Psoas muscle (tissue), 7 donors: ENCODE measurements at regions not wholly inside any gene's neighbourhood (a gene's known extent, or its start where the extent isn't known, plus 50 kb on each side); places are given as distances from the start of the nearest gene placed in this dataset.

ENCODE experiments used
- ATAC-seq, 4 donors: fragments of 200-7000 bp; cut with Tn5 transposase; one replicate each; pipeline ENCODE4 v1.9.1; 2020; ENCODE audit warnings: moderate library complexity in 3 of 4, mild to moderate bottlenecking in 2 of 4
- DNase-seq, 2 donors: peaks; one replicate each; pipeline ENCODE4 v3.0.0-alpha.2; 2020
- H3K27ac ChIP-seq: fragments of 200-600 bp; one replicate; pipeline ENCODE4 v1.8.0; 2022
- H3K27me3 ChIP-seq, 3 donors: fragments of 200-600 bp in 1 of 3; one replicate each; pipeline versions ENCODE4 v1.6.1 to v1.8.0; 2013 to 2022; ENCODE audit warnings: low read length in 2 of 3, mild to moderate bottlenecking in 2 of 3, moderate library complexity in 1 of 3; ENCODE audit not compliant: insufficient read depth in 3 of 3
- H3K36me3 ChIP-seq, 2 donors: fragments of 200-600 bp in 1 of 2; one replicate each; pipeline versions ENCODE4 v1.6.1 to v1.8.0; 2013 to 2022; ENCODE audit warnings: low read depth in 1 of 2, mild to moderate bottlenecking in 1 of 2, moderate library complexity in 1 of 2; ENCODE audit not compliant: insufficient read depth in 1 of 2
- H3K4me1 ChIP-seq: fragments of 200-600 bp; one replicate; pipeline ENCODE4 v1.8.0; 2022
- H3K4me3 ChIP-seq: fragments of 200-600 bp; one replicate; pipeline ENCODE4 v1.8.0; 2022; ENCODE audit warnings: mild to moderate bottlenecking
- H3K9me3 ChIP-seq: fragments of 200-600 bp; one replicate; pipeline ENCODE4 v1.8.0; 2022
- CTCF ChIP-seq: fragments of 200-600 bp; IDR thresholded peaks from one replicate; pipeline ENCODE4 v1.8.0; 2022; ENCODE audit warnings: antibody characterized with exemption
- WGBS, 3 donors: extraction: QIAGEN DNeasy Blood & Tissue Kit; methylation state at CpG; one replicate each; pipeline versions ENCODE4 v1.1.6 to v1.1.7; 2013; 5-methylcytosine and 5-hydroxymethylcytosine counted together
- intact Hi-C, 2 donors: fragments of 100-400 bp; cut with DNase I; formaldehyde crosslinking; loops; one replicate each; pipeline versions ENCODE4 v1.11.0 to v1.14.2; 2022
- donor health status: healthy with polysubstance abuse.
- donor health status: DM: no; HTN: no; CAD: no; lungs with moderate emphysema.
- donor health status: Bipolar disorder and iron deficiency.
- donor health status: healthy.
- donor health status: DM: yes; HTN: yes; CAD: no.
- donor health status: DM: no; HTN: no; CAD: no.
- donor health status: DM: yes; HTN: yes; CAD: no.

GRCh38 chr2:184425083-184425482 lies 173.2 kb upstream of the ZNF804A start:
- no peak for TF ChIP-seq CTCF
- Histone ChIP-seq H3K4me1 (no peaks in the 10 kb centered on the region), H3K27ac (no peak overlapping the region), H3K27me3 (no peaks in the 10 kb centered on the region), H3K4me3 (no peak overlapping the region), H3K9me3 (no peaks in the 10 kb centered on the region), H3K36me3 (no peaks in the 10 kb centered on the region)
- DNase-seq (no peak), ATAC-seq (no peak)
- intact Hi-C loops: no loop called here
- 63 to 85% (median 72%) methylated on average over 2 of the region's 2 CpGs for WGBS, 3 donors

DNA sequence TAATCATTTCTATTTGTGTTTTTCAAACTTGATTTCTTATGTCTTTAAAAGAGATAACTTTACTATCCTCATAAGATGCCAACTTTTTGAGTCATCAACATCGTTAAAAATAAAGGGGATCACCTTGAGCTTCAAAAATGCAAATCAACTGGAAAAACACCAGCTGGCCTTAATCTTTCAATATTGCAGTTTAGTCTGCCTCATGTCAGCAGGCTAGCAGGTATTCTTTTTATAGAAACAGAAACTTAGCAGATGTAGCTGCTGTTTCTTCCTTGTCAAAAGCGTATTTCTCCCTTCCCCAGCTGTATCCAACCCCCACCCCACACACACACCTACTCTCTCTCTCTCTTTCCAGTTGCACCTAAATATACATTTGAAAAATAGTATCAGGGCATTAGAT lies 154.1 kb upstream of the ZNF804A start:
- no peak overlapping the region for H3K27ac ChIP-seq
- H3K4me1 ChIP-seq: no peaks in the 10 kb centered on the region
- TF ChIP-seq CTCF: no peak
- no peaks in the 10 kb centered on the region for H3K36me3 ChIP-seq
- 48 to 53% (median 49%) methylated on average over 2 of the region's 2 CpGs for WGBS, 3 donors
- intact Hi-C loops: no loop called here
- H3K4me3 ChIP-seq: no peak overlapping the region
- H3K27me3 ChIP-seq: no peaks in the 10 kb centered on the region
- ATAC-seq: no peak
- DNase-seq: no peak
- H3K9me3 ChIP-seq: no peaks in the 10 kb centered on the region

DNA sequence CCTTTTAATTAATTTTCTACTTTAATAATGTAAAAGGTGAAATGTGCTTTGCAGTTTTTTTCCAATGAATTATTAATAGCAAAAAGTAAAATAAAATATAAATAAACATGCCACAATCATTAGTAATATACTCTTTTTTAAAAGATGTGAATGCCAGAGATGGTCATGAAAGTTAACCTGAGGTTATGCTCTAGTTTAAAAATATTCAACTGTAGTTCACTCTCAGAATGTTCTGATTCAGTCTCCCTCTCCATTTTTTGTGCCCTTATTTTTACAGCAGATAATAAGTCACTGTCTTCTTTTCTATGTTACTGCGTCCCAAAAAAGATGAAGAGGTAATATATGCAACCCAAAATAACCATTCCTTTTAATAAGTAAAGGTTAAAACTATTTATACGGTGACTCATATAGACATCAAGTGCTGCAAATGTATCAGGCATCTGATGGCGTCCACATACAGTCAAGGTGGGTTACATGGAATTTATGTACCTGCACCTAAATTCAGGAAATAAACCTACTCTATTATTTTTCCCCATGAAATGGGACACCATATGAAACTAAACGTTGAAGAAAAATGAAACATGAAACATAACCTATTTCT lies 153.6 kb upstream of the ZNF804A start:
- DNase-seq: no peak

GRCh38 chr2:184449760-184450159 lies 148.6 kb upstream of the ZNF804A start:
- WGBS, 3 donors: 93 to 95% (median 93%) methylated on average over 2 of the region's 2 CpGs
- Histone ChIP-seq H3K27ac (no peak overlapping the region), H3K4me3 (no peak overlapping the region), H3K27me3 (no peaks in the 10 kb centered on the region), H3K4me1 (no peaks in the 10 kb centered on the region), H3K9me3 (no peaks in the 10 kb centered on the region), H3K36me3 (no peaks in the 10 kb centered on the region)
- intact Hi-C loops: no loop called here
- ATAC-seq: no peak
- no peak for DNase-seq
- no peak for TF ChIP-seq CTCF

More for the DNA sequence above, 153.6 kb upstream of the ZNF804A start:
- no peak for TF ChIP-seq CTCF
- WGBS, 3 donors: 76 to 81% (median 80%) methylated on average over 4 of the region's 4 CpGs
- H3K36me3 ChIP-seq: no peaks in the 10 kb centered on the region
- H3K4me1 ChIP-seq: no peaks in the 10 kb centered on the region
- intact Hi-C loops: no loop called here
- no peak for ATAC-seq
- no peaks in the 10 kb centered on the region for H3K27me3 ChIP-seq
- H3K27ac ChIP-seq: no peak overlapping the region
- no peak overlapping the region for H3K4me3 ChIP-seq
- H3K9me3 ChIP-seq: no peaks in the 10 kb centered on the region

DNA sequence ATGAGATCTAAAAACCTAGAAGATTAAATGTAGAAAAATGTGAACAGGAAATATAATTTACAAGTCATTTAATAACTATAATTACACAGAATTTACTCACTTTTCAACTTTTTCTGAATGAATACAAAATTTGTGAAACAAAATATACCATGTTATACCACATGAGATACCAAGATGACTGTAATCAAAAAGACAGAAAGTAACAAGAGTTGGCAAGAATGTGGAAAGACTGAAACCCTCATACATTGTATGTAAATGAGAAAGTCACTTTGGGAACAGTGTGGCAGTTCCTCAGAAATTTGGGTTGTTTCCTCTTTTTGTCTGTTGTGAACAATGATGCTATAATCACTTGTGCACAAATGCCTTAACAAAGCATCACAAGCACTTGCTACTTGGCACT lies 145.4 kb upstream of the ZNF804A start:
- DNase-seq (no peak), ATAC-seq (no peak)
- Histone ChIP-seq H3K36me3 (no peaks in the 10 kb centered on the region), H3K4me3 (no peak overlapping the region), H3K9me3 (no peaks in the 10 kb centered on the region), H3K27me3 (no peaks in the 10 kb centered on the region), H3K27ac (no peak overlapping the region), H3K4me1 (no peaks in the 10 kb centered on the region)
- no peak for TF ChIP-seq CTCF
- intact Hi-C loops: no loop called here
